Suprapubic skin (tissue), 3 donors: ENCODE measurements at regions not wholly inside any gene's neighbourhood (a gene's known extent, or its start where the extent isn't known, plus 50 kb on each side); places are given as distances from the start of the nearest gene placed in this dataset.

Experiments used
- EP300 ChIP-seq: sonication (generic); formaldehyde crosslinking; IDR thresholded peaks from one replicate; pipeline ENCODE4 v1.6.1; 2017; ENCODE audit warnings: antibody characterized with exemption
- TF ChIP-seq, protein P1 (sequence below), 2 donors: fragments of 200-600 bp in 1 of 2; fragments of 450-650 bp in 1 of 2; sonication (generic) in 1 of 2; IDR thresholded peaks; one replicate each; pipeline ENCODE4 v1.5.1; 2016 to 2019; ENCODE audit warnings: antibody characterized with exemption in 2 of 2, mild to moderate bottlenecking in 1 of 2, moderate library complexity in 1 of 2

DNA sequence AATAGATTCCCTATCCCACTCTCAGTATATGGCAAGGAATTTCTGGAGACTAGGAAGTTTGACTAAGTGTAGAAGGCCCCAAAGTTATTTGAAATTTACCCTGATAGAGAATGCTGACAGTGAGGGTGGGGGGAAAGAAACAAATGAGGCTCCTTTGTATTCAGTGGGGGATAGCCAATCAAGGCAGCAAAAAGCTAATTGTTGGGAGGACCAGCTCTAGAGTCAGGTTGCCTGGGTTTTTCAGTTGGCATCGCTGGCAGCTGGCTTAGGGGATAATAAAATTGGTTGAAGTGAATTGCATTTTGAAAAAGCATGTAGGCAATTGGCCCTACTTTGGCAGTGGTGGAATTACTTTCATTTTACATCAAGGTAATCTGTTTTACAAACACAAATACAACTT lies 79.4 kb upstream of the STAM2 start:
- TF ChIP-seq, protein P1, sequence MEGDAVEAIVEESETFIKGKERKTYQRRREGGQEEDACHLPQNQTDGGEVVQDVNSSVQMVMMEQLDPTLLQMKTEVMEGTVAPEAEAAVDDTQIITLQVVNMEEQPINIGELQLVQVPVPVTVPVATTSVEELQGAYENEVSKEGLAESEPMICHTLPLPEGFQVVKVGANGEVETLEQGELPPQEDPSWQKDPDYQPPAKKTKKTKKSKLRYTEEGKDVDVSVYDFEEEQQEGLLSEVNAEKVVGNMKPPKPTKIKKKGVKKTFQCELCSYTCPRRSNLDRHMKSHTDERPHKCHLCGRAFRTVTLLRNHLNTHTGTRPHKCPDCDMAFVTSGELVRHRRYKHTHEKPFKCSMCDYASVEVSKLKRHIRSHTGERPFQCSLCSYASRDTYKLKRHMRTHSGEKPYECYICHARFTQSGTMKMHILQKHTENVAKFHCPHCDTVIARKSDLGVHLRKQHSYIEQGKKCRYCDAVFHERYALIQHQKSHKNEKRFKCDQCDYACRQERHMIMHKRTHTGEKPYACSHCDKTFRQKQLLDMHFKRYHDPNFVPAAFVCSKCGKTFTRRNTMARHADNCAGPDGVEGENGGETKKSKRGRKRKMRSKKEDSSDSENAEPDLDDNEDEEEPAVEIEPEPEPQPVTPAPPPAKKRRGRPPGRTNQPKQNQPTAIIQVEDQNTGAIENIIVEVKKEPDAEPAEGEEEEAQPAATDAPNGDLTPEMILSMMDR (IDR thresholded peaks at IDR 0.05): no peak
- TF ChIP-seq EP300: no peak
